Hippocampal formation (tissue), 2 donors: ENCODE measurements at regions not wholly inside any gene's neighbourhood (a gene's known extent, or its start where the extent isn't known, plus 50 kb on each side); places are given as distances from the start of the nearest gene placed in this dataset.

Source experiments
- DNase-seq, 2 donors: peaks; one replicate each; lab custom pipeline; 2025; lab: John Stamatoyannopoulos, UW

DNA sequence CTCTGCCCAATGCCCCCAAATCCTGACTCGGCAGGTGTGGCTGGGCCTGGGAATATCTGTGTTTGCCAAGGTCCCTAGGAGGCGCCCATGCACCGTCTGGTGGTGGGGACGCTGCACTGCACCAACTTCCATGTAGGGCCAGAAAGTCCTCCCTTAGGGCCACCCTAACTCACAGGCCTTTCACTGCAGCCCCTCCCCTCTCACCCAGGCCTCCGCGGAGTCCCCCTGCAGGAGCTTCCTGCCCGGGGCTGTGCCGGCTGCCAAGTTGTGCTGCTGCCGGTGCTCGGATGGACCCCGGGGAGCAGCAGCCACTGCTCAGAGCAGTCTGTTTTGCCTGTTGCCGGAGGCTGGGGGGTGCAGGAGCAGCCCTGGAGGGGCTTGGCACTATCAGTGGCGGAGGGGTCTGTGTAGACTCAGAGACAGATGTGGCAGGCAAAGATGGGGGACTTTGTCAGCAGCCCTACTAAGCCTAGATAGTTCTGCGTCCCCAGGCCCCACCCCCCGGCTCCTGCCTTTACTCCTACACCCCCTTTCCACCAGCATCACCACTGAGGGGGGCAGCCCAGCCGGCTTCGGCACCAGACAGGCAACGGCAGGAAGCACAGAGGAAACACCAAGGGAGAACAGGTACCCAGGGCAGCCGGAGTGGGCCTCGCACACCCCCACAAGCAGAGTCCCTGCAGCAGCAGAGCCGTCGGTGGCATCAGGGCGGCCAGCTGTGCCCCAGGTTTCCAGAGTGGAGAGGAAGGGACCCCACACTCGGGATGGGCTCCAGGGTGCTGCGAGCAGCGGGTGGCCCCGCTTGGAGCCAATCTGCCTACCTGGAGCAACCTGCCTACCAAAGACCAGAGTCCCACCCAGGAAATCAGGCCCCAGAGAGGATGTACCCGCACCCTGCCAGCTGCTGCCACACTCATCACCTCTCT is 124.3 kb downstream of the TRIM29 start:
- peak; percentile 26 to 68 for DNase-seq

GRCh38 chr11:120012245-120012644 is 125.7 kb downstream of the TRIM29 start:
- DNase-seq = no peak

DNA sequence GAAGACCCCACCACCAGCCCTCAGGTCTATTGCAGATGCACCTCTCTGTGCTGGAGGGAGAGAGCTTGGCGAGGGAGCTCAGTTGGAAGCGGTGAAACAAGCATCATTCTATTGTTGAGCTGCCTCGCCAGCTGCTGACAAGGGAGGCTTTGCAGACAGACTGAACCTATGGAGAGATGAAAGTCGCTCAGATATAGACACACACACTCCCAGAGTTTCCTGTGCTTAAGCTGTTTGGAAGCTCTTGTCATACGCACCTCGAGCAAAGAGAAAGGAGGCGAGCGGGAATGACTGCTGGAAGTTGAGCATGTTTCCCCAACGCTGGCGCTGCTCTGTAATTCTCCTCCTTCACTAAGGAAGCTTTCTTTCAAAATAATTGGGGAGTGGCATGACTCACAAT is 126.1 kb downstream of the TRIM29 start:
- peak; percentile 32 to 34 for DNase-seq

GRCh38 chr11:120010775-120011174 is 127.1 kb downstream of the TRIM29 start:
- DNase-seq = no peak

DNA sequence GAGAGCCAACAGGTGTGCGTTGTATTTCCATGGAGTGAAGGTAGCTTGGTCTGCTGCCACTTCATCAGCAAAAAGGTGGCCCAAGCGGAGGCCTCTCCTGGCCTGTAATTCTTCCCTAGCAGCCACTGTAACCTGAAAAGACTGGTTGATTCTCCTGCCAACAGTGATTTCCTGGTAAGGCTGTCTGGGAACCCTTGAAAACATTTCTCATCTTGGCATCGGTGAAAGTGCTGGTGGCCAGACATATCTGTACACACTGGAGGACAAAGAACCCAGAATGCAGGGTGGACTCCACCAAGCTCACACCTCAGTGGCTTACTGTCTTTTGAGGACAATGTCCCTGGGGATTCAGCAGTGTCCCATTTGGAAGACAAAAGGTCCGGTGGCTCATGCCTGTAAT is 128.0 kb downstream of the TRIM29 start:
- no peak for DNase-seq

- DNase-seq = no peak
Measured at GRCh38 chr11:120007144-120007543, 130.8 kb downstream of the TRIM29 start.

- DNase-seq = no peak
Measured at GRCh38 chr11:120004723-120005122, 133.2 kb downstream of the TRIM29 start.

DNA sequence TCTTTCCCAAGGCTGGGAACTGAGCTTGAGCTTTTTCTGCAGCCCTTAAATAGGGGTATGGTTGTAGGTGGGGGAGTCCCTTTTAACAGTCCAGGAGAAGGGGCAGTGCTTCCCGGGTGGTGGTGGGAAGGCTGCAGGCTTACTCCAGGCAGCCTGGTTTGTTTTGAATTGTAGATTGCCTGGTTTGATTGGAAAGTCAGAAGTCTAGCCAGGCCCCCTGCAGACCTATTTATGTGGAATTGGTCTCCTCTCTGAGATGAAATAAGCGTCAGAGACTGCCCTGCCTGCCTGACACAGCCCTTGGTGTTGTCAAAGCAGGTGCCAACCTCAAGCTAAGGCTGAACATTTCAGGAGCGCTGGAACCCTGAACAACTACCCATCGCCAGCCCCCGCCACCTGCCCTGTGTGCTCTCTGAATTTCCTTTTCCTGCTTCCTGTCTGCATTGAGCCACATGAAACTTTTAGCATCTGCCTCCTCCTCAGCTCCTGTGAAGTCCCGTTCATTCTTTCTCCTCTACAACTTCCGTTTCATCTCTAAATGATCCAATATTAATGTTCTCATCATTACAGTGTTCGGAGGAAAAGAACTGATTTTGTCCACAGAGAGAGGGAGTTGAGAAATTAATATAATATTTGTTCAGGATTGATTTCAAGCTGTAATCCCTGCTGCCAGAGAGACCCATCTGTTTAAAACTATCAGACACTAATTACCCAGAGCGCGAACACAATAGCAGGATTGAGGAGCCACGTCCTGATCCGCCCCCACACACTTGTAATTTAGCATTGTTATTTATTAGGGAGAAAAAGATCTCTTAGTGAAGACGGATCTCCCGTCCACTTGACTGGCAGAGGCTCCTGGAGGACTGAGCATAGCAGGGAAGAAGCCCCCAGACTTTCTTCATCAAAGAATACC is 136.5 kb downstream of the TRIM29 start:
- peak in 1 of 2 donors; percentile 34 for DNase-seq

DNA sequence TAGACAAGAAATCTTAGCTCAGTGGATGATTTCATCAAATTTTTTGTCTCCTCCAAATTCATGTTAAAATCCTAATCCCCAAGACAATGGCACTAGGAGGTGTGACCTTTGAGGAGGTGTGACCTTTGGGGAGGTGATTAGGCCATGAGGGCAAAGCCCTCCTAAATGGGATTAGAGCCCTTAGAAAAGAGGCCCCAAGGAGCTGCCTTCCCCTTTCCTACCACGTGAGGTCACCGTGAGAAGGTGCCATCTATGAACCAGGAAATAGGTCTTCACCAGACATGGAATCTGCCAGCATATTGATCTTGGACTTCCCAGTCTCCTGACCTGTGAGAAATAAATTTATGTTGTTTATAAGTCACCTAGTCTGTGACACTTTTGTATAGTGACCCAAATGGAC is 138.7 kb downstream of the TRIM29 start:
- DNase-seq = no peak

- DNase-seq = no peak
Measured at GRCh38 chr11:119996556-119996955, 141.4 kb downstream of the TRIM29 start.

DNA sequence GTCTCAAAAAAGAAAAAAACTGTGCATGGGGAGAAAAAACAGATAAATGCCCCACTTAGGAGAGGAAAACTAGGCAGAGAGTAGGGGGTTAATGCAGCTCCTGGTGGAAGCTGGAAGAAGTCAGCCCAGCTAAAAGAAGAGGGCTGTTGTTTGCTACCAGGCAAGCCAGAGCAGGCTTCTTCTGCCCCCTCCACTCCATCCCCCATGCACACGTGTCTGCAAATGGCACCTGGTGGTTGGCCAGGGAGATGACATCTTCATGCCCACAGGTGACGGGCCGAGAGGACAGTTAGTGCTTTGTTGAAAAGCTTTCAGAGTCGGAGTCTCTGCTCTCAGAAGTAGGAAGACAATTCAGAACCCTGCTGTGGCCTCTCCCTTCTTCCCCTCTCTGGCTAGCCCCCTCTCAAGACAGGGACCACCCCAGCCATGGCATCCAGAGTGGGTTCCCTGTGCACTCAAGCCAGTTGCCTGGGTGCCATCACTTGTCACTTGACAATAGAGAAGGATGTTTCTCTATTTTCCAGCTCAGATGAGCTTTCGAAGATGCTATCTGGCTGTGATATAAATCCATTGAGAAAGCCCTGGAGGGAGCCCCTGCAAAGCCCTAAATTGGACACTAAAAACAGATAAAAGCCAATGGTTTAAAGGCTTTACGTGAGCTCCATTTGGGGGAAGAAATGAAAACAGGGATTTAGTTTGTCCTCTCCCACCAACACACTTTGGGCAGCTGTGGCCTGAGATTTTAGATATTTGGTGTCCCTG is 142.0 kb downstream of the TRIM29 start:
- DNase-seq = no peak

GRCh38 chr11:119993722-119994121 is 144.2 kb downstream of the TRIM29 start:
- no peak for DNase-seq

DNA sequence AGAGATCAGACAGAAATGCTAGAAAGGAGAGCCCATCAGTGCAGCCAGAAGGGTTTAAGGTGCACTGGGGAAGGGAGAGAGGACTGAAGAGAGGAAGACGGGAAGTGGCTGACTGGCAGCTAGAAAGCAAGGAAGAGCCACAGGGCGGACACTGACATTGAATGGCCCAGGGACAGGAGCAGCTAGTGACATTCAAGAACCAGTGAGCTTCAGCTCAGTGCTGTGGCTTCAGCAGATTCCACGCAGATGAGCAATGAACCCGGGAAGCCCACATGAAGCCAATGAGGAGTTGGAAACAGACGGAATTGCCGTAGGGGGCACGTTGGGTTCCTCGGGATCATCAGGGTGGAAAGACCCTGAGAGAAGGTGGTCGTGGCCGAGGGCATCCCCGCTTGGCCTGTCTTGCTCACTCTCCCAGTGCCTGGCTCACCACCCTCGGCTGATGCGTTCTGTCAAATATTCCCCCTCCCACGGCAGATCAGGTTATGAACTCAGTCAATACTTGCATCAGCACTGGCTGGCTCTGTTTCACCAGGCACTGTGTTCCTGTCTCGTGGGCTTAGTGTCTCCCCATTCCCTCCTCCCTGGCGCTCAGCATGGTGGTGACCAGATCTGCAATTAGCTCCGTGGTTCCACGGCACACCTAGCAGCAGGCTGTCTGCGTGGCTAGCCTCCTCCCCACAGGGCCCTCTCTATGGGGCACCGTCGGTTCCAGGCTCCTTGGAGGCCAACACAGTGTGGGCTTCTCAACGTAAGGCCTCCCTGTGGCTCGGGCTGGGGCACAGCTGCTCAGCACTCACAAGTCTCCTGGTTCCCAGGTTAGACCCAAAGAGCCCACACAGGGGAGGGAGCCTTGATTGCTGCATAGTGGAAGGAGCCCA is 145.5 kb downstream of the TRIM29 start:
- no peak for DNase-seq

DNA sequence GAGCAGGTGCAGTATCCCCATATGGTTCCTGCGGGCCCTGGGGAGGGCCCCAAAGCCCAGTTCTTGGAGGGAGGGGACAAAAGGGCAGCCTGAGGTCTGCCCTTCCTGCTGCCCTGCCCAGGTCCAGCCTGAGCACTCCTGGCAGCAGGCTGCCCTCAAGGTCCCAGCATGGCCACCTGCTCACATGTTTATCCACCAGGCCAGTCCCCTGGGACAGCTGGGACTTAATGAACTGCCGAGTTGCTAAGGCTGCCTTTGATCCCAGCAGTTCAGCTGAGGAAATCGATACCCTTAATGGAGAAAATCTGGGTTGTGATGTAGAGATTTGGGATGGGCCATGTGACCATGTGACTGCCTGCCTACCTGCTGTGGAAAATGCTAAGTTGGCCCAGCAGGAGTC is 146.2 kb downstream of the TRIM29 start:
- no peak for DNase-seq

- no peak for DNase-seq
Measured at GRCh38 chr11:119991022-119991404, 146.9 kb downstream of the TRIM29 start.

DNA sequence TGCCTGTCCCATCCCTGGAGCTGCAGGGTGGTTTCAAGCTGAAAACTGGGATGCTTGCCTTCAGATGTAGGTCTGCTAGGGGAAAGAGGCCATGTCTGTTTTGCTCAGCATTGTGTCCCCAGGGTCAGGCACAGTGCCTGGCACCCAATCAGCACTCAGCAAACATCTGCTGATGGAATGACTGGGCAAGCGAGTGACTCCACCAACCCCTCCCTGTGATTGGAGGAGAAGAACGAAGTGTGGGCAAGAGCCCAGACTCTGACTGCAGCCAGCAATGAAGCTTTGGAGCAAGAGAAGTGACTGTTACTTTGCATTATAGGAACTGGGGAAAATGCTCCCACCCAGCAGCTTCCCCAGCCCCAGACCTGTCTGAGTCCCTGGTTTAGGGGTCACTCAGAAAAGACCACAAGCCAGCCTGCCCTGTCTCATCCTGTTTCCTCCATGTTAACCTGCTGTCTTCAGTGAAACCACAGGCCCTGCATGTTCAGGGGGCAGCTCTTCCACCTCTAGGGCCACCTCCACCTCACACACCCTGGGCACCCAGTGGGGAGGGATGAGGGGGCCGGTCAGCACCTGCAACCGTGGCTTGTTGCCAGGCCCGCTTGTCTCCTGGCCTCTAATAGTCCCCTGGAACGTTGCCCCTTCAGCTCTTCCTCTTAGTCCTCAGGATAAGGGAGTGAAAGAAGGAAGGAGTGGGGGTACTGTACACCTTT is 147.4 kb downstream of the TRIM29 start:
- peak; percentile 86 to 89 for DNase-seq

DNA sequence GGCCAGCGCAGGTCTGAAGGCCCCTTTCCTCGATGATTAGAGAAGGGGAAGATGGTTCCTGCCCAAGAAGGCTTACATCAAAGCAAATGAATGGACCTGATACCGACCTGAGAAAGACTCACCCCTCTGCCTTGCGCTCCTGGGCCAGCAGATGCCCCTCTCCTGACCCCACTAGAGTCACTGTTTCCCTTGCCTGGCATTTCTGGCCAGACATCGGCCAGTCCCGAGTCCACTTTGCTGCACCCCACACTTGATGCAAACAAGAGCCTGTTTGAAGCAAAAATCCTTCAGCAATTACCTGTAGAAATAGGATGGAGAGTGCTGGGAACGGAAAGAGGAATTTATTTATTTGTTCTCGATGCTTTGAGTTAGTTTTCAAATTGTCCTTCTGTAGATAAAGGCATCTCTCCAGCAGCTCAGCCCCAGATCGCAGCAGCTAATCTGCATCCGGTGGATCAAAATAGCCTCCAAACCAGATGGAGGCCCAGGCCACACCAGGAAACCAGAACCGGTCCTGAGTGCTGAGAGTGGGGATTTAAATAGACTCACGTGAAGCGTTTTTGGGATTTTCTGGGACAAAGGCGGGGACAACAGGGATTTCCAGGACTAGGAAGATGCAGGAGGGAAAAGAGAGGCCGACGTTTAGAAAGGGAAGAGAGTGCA is 148.6 kb downstream of the TRIM29 start:
- DNase-seq = no peak

DNA sequence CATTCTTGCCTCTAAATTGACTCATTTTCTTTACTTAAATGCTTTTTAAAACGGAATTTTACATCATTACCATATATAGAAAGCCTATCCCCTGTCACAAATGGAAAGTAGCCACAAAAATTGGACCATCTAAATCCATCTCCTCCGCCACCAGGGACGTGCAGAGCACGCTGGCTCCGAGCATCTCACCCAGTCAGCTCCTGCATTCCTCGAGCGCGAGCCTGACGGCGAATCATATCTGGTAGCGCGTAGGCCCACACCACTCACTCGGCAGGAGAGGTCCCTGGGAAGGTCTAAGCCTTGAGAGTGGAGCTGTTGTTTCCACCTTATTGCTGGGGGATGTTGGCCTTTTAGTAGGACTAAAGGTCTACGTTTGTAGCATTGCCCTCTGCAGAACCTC is 152.4 kb downstream of the TRIM29 start:
- DNase-seq = no peak

GRCh38 chr11:119983816-119984215 is 154.1 kb downstream of the TRIM29 start:
- no peak for DNase-seq

DNA sequence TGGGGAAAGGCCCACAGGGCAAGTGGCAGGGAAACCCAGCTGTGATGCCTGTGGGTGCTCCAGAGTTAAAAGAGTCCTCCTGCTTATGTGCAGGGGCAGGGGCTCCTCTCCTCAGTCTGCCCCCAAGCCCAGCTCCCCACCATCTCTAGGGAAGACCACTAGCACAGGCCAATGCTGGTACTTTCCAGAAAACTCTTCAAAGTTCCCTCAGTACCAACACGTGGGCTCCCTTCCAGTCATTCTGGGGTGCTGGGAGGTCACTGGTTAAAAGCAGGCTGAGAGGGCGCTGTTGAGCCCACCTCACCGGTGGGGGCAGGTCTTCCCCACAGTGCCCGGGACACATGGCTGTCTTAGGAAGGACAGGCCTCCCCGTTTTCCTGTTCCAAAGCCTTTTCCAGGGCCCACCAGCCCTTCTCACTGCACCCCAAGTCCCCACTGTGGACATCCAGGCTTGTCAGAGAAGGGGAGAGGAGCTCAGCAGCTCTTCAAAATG is 154.6 kb downstream of the TRIM29 start:
- no peak for DNase-seq
